ENCODE measurements at regions not wholly inside any gene's neighbourhood (a gene's known extent, or its start where the extent isn't known, plus 50 kb on each side); places are given as distances from the start of the nearest gene placed in this dataset.

DNA sequence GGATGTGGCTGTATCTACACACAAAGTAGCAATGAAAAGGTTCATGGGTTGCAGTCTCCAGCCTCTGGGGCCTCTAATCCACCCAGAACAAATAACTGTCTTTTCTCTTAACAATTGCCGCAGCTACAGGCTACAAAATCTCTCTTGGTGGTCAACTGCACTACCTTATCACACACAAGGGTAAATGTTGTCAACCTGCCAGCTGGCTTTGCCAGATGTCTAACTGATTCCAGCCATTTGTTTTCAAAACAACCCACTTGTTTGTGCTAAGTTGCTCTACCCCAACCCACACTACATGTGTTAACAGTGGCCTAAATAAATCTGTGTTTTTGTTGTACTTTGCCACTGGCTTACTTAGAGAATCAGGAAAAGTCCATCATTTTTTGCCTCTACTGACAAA, 447.3 kb downstream of the TAFA4 start:
- Histone ChIP-seq H3K36me3 (ENCODE audit: control insufficient read depth, insufficient read depth, low read length) (no peaks in the 10 kb centered on the region), H3K4me3 (ENCODE audit: low read depth, low read length) (no peak overlapping the region), H3K27me3 (replicated peaks; ENCODE audit: control insufficient read depth, insufficient read depth, low read length) (no peaks in the 10 kb centered on the region), H3K9me3 (no peaks in the 10 kb centered on the region), H3K4me1 (no peaks in the 10 kb centered on the region)
- H3K9me3 Mint-ChIP-seq (ENCODE audit: unreplicated experiment) = peaks cover 9% of the 10 kb centered on the region
- POLR2A ChIA-PET = no interaction called here
- intact Hi-C loops (cut with micrococcal nuclease; ENCODE audit: unreplicated experiment) = no loop called here
- no peaks in the 10 kb centered on the region for H3K36me3 Mint-ChIP-seq (ENCODE audit: insufficient read depth, unreplicated experiment)
- TF ChIP-seq, protein P1, sequence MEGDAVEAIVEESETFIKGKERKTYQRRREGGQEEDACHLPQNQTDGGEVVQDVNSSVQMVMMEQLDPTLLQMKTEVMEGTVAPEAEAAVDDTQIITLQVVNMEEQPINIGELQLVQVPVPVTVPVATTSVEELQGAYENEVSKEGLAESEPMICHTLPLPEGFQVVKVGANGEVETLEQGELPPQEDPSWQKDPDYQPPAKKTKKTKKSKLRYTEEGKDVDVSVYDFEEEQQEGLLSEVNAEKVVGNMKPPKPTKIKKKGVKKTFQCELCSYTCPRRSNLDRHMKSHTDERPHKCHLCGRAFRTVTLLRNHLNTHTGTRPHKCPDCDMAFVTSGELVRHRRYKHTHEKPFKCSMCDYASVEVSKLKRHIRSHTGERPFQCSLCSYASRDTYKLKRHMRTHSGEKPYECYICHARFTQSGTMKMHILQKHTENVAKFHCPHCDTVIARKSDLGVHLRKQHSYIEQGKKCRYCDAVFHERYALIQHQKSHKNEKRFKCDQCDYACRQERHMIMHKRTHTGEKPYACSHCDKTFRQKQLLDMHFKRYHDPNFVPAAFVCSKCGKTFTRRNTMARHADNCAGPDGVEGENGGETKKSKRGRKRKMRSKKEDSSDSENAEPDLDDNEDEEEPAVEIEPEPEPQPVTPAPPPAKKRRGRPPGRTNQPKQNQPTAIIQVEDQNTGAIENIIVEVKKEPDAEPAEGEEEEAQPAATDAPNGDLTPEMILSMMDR (IDR thresholded peaks at IDR 0.05; ENCODE audit: insufficient read depth in 1 of 2, low read depth in 1 of 2, low read length in 1 of 2, severe bottlenecking in 1 of 2, unreplicated experiment in 1 of 2) = no peak
- CTCF ChIA-PET = no interaction called here
- BruUV-seq (replicated peaks) = no TSS peak
- no peak for DNase-seq
- H3K4me3 Mint-ChIP-seq (ENCODE audit: unreplicated experiment) = no peak overlapping the region
- H3K27ac Mint-ChIP-seq (ENCODE audit: unreplicated experiment) = no peak overlapping the region
- peaks cover 7% of the 10 kb centered on the region for H3K4me1 Mint-ChIP-seq (ENCODE audit: low read depth, unreplicated experiment)
- peaks cover 3% of the 10 kb centered on the region for H3K27me3 Mint-ChIP-seq (ENCODE audit: insufficient read depth, unreplicated experiment)

DNA sequence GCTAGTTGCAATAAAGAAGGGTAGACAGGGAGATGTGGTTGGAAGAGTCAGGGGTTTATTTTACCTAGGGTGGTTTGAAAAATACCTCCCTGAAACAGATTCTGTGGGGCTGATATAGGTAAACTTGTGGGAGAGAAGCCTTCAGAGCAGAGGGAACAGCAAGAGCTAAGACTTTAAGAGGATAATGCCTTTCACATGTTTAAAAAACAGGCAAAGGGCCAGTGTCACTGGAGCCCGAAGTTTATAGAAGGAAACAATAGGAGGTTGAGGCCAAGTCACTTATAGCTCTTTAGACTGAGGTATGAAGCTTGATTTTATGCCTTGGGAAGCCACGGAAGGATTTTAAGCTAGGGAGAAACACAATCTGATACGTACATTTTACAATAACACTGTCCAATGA, 448.7 kb downstream of the TAFA4 start:
- TF ChIP-seq, protein P1 (IDR thresholded peaks at IDR 0.05; ENCODE audit: insufficient read depth in 1 of 2, low read depth in 1 of 2, low read length in 1 of 2, severe bottlenecking in 1 of 2, unreplicated experiment in 1 of 2) = no peak
- Histone ChIP-seq H3K27me3 (replicated peaks; ENCODE audit: control insufficient read depth, insufficient read depth, low read length) (no peaks in the 10 kb centered on the region), H3K36me3 (ENCODE audit: control insufficient read depth, insufficient read depth, low read length) (no peaks in the 10 kb centered on the region), H3K4me3 (ENCODE audit: low read depth, low read length) (no peak overlapping the region), H3K9me3 (no peaks in the 10 kb centered on the region), H3K4me1 (no peaks in the 10 kb centered on the region)
- Mint-ChIP-seq H3K9me3 (ENCODE audit: unreplicated experiment) (peaks cover 9% of the 10 kb centered on the region), H3K36me3 (ENCODE audit: insufficient read depth, unreplicated experiment) (no peaks in the 10 kb centered on the region), H3K27ac (ENCODE audit: unreplicated experiment) (no peak overlapping the region), H3K4me3 (ENCODE audit: unreplicated experiment) (no peak overlapping the region), H3K4me1 (ENCODE audit: low read depth, unreplicated experiment) (peaks cover 7% of the 10 kb centered on the region), H3K27me3 (ENCODE audit: insufficient read depth, unreplicated experiment) (peaks cover 3% of the 10 kb centered on the region)
- CTCF ChIA-PET = no interaction called here
- no TSS peak for BruUV-seq (replicated peaks)
- POLR2A ChIA-PET = no interaction called here
- intact Hi-C loops (cut with micrococcal nuclease; ENCODE audit: unreplicated experiment) = no loop called here
- DNase-seq = no peak

DNA sequence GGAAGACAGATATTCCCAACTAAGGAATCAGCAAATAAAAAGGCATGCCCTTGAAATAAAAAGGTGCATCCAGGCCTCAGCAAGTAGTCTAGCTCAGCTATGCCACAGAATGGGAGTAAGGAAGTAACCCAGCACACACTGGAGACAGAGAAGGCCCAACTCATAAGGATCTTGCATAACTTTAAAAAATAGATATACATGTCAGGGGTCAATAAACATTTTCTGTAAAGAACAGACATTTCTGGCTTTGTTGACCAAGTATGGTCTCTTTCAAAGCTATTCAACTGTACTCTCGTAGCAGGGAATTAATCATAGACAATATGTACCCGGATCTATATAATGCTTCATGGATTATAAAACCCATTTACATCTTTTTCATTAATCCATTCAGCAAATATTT, 449.3 kb downstream of the TAFA4 start:
- TF ChIP-seq, protein P1 (IDR thresholded peaks at IDR 0.05; ENCODE audit: insufficient read depth in 1 of 2, low read depth in 1 of 2, low read length in 1 of 2, severe bottlenecking in 1 of 2, unreplicated experiment in 1 of 2) = no peak
- Mint-ChIP-seq H3K4me1 (ENCODE audit: low read depth, unreplicated experiment) (peaks cover 7% of the 10 kb centered on the region), H3K4me3 (ENCODE audit: unreplicated experiment) (no peak overlapping the region), H3K27ac (ENCODE audit: unreplicated experiment) (no peak overlapping the region), H3K9me3 (ENCODE audit: unreplicated experiment) (peaks cover 9% of the 10 kb centered on the region), H3K27me3 (ENCODE audit: insufficient read depth, unreplicated experiment) (peaks cover 3% of the 10 kb centered on the region), H3K36me3 (ENCODE audit: insufficient read depth, unreplicated experiment) (no peaks in the 10 kb centered on the region)
- Histone ChIP-seq H3K27me3 (replicated peaks; ENCODE audit: control insufficient read depth, insufficient read depth, low read length) (no peaks in the 10 kb centered on the region), H3K36me3 (ENCODE audit: control insufficient read depth, insufficient read depth, low read length) (no peaks in the 10 kb centered on the region), H3K9me3 (no peaks in the 10 kb centered on the region), H3K4me1 (no peaks in the 10 kb centered on the region), H3K4me3 (ENCODE audit: low read depth, low read length) (no peak overlapping the region)
- BruUV-seq (replicated peaks) = no TSS peak
- DNase-seq = no peak
- POLR2A ChIA-PET = no interaction called here
- intact Hi-C loops (cut with micrococcal nuclease; ENCODE audit: unreplicated experiment) = no loop called here
- CTCF ChIA-PET = no interaction called here
